Testis (tissue), 2 donors: ENCODE measurements at regions not wholly inside any gene's neighbourhood (a gene's known extent, or its start where the extent isn't known, plus 50 kb on each side); places are given as distances from the start of the nearest gene placed in this dataset.

Experiments used
- DNase-seq: peaks from one replicate; pipeline ENCODE4 v3.0.0-alpha.2; 2019
- H3K27ac ChIP-seq, 2 donors: fragments of 200-600 bp; sonication (generic); one replicate each; pipeline ENCODE4 v1.5.1; 2019
- H3K27me3 ChIP-seq: fragments of 200-600 bp; sonication (generic); one replicate; pipeline ENCODE4 v1.5.1; 2019
- H3K36me3 ChIP-seq: fragments of 200-600 bp; sonication (generic); one replicate; pipeline ENCODE4 v1.5.1; 2017; ENCODE audit warnings: low read depth; ENCODE audit errors: missing control alignments
- H3K4me1 ChIP-seq: fragments of 200-600 bp; sonication (generic); one replicate; pipeline ENCODE4 v1.5.1; 2019
- H3K4me3 ChIP-seq, 2 donors: fragments of 200-600 bp; sonication (generic); one replicate each; pipeline ENCODE4 v1.5.1; 2017 to 2019
- H3K9me3 ChIP-seq: fragments of 200-600 bp; sonication (generic); one replicate; pipeline ENCODE4 v1.5.1; 2017
- POLR2A ChIP-seq: fragments of 450-650 bp; IDR thresholded peaks from one replicate; pipeline ENCODE4 v1.6.1; 2017; ENCODE audit warnings: antibody characterized with exemption, mild to moderate bottlenecking, moderate library complexity
- WGBS, 2 donors: methylation state at CpG; one replicate each; pipeline ENCODE4 v1.1.5; 2018; 5-methylcytosine and 5-hydroxymethylcytosine counted together
- intact Hi-C: fragments of 100-400 bp; cut with DNase I; formaldehyde crosslinking; loops from one replicate; pipeline ENCODE4 v1.15.1; 2023; ENCODE audit warnings: low total_unique reads
- TF ChIP-seq, protein P1 (sequence below), 3 experiments: fragments of 450-650 bp in 2 of 3; fragments of 200-600 bp in 1 of 3; sonication (generic) in 1 of 3; IDR thresholded peaks; one replicate each; pipeline ENCODE4 v1.5.1; 2016 to 2019; ENCODE audit warnings: antibody characterized with exemption in 3 of 3, mild to moderate bottlenecking in 2 of 3, moderate library complexity in 1 of 3

DNA sequence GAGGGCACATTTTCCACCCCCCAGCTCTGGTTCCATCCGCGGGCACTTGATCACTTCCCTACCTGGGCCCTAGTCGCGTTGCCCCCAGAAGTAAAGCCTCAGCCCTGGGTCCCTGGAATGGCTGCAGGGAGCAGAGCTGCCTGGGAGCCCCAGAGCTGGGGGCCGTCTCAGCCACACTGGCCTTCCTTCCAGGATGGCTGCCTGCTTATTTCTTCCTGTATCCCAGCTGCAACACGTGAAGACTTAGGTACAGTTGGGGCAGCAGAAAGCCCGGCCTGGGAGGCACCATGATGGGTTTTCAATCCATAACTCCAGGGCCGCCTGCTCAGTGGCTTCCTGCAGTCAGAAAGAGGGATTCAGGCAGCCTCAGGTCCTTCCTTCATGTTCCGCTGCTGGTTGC lies 232.3 kb downstream of the IRX2 start:
- Histone ChIP-seq H3K9me3 (no peaks in the 10 kb centered on the region), H3K4me3 (no peak overlapping the region), H3K27me3 (no peaks in the 10 kb centered on the region), H3K36me3 (no peaks in the 10 kb centered on the region), H3K4me1 (no peaks in the 10 kb centered on the region), H3K27ac (no peak overlapping the region)
- intact Hi-C loops = no loop called here
- no peak for TF ChIP-seq POLR2A
- TF ChIP-seq, protein P1, sequence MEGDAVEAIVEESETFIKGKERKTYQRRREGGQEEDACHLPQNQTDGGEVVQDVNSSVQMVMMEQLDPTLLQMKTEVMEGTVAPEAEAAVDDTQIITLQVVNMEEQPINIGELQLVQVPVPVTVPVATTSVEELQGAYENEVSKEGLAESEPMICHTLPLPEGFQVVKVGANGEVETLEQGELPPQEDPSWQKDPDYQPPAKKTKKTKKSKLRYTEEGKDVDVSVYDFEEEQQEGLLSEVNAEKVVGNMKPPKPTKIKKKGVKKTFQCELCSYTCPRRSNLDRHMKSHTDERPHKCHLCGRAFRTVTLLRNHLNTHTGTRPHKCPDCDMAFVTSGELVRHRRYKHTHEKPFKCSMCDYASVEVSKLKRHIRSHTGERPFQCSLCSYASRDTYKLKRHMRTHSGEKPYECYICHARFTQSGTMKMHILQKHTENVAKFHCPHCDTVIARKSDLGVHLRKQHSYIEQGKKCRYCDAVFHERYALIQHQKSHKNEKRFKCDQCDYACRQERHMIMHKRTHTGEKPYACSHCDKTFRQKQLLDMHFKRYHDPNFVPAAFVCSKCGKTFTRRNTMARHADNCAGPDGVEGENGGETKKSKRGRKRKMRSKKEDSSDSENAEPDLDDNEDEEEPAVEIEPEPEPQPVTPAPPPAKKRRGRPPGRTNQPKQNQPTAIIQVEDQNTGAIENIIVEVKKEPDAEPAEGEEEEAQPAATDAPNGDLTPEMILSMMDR (IDR thresholded peaks at IDR 0.05) = no peak
- DNase-seq = no peak
- 82 to 88% methylated on average over 9 of the region's 9 CpGs for WGBS, 2 donors

DNA sequence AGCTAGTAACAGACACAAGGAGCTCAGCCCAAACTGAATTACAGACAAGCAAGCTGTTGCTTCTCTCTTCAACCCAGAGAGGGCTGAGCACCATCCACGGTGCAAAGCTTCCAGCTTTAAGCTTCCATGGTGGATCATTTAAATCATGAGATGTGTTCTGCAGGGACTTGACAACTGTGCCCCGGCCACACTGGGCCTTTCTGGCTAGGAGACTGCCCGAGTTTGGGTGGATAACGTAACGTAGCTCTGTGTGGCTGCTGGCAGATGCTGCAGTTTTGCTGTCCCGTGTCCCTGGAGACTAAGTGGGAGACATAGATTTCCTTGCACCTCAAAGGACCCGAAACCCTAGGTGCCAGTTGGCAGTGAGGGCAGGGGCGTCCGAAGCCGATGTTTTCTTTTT lies 234.0 kb downstream of the IRX2 start:
- Histone ChIP-seq H3K4me3 (no peak overlapping the region), H3K27me3 (no peaks in the 10 kb centered on the region), H3K9me3 (no peaks in the 10 kb centered on the region), H3K36me3 (no peaks in the 10 kb centered on the region), H3K27ac (no peak overlapping the region), H3K4me1 (no peaks in the 10 kb centered on the region)
- intact Hi-C loops = no loop called here
- WGBS, 2 donors = 81 to 85% methylated on average over 10 of the region's 10 CpGs
- TF ChIP-seq POLR2A = no peak
- no peak for DNase-seq

DNA sequence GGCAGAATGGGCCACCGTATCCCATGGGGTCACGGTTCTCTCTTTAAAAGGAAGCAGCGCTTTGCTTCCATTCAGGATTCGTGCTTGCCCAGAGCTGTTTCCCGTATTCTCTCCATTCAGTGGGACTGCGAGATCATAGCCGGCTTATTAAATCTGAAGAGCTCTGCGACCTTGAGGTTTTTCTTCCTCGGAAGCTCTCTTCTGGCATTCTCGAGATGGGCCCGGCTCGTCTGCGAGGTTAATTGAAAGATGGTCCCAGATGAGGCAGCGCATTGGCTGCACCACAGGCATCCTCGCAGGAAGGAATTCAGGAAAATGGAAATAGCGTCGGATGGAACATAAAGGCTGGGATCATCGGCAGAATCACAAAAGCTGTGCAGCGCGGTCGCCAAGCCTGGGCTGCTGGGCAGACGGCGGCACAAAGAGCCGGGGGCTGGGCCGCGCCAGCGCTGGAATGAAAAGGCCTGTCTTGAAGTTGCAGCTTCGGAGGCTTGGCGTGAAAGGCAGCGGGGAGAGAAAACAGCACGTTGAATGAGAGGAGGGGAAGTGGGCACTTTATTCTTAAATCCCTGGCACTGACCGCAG lies 236.2 kb downstream of the IRX2 start:
- 44 to 47% methylated on average over 30 to 32 of the region's 32 CpGs for WGBS, 2 donors
- Histone ChIP-seq H3K36me3 (no peaks in the 10 kb centered on the region), H3K27me3 (no peaks in the 10 kb centered on the region), H3K4me3 (peak overlapping the region in 1 of 2 donors; percentile 29), H3K27ac (no peak overlapping the region), H3K9me3 (no peaks in the 10 kb centered on the region), H3K4me1 (no peaks in the 10 kb centered on the region)
- no peak for TF ChIP-seq POLR2A
- TF ChIP-seq, protein P1 (IDR thresholded peaks at IDR 0.05) = no peak
- intact Hi-C loops = no loop called here
- DNase-seq = no peak

DNA sequence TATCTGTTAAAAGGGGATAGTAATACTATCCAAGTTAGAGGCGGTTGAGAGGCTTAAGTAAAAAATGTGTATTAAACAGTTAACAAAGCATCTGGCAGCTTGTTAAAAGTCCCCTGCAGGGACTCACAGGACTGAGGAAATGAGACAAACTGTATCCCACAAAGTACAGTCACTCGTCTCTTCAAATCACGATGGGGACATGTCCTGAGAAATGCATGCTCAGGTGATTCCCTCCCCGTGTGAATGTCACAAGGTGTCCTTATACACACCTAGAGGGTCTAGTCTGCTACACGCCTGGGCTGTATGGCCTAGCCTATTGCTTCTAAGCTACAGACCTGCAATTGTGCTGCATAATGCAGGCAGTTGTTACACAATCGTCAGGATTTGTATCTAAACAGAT lies 237.0 kb downstream of the IRX2 start:
- Histone ChIP-seq H3K36me3 (no peaks in the 10 kb centered on the region), H3K9me3 (no peaks in the 10 kb centered on the region), H3K4me3 (no peak overlapping the region), H3K27me3 (no peaks in the 10 kb centered on the region), H3K27ac (no peak overlapping the region), H3K4me1 (no peaks in the 10 kb centered on the region)
- WGBS, 2 donors = 72 to 73% methylated on average over 6 of the region's 6 CpGs
- TF ChIP-seq POLR2A = no peak
- TF ChIP-seq, protein P1 (IDR thresholded peaks at IDR 0.05) = no peak
- intact Hi-C loops = no loop called here
- DNase-seq = no peak

DNA sequence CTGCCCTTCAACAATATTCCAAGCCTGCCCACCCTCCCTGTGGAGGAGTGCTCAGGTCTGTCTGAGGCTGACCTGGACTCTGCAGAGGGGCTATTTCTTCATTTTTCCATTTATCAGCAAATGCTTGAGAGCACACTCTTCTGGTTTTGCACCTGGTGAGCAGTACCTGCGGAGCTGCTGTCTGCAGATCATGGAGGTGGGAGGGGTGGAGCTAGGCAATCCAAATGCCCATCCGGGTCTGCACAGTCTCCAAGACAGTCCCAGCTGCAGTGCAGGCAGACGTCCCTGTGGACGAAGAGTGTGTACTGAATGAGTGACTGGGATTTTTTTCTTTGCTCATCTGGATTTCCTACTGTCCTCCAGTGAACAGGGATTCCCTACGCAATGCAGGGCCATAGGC lies 239.8 kb downstream of the IRX2 start:
- TF ChIP-seq POLR2A = no peak
- TF ChIP-seq, protein P1 (IDR thresholded peaks at IDR 0.05) = no peak
- Histone ChIP-seq H3K4me3 (no peak overlapping the region), H3K36me3 (no peaks in the 10 kb centered on the region), H3K9me3 (no peaks in the 10 kb centered on the region), H3K27me3 (no peaks in the 10 kb centered on the region), H3K4me1 (no peaks in the 10 kb centered on the region), H3K27ac (no peak overlapping the region)
- WGBS, 2 donors = 88 to 97% methylated on average over 4 to 5 of the region's 5 CpGs
- intact Hi-C loops = no loop called here
- DNase-seq = no peak
